ENCODE measurements at regions not wholly inside any gene's neighbourhood (a gene's known extent, or its start where the extent isn't known, plus 50 kb on each side); places are given as distances from the start of the nearest gene placed in this dataset.

DNA sequence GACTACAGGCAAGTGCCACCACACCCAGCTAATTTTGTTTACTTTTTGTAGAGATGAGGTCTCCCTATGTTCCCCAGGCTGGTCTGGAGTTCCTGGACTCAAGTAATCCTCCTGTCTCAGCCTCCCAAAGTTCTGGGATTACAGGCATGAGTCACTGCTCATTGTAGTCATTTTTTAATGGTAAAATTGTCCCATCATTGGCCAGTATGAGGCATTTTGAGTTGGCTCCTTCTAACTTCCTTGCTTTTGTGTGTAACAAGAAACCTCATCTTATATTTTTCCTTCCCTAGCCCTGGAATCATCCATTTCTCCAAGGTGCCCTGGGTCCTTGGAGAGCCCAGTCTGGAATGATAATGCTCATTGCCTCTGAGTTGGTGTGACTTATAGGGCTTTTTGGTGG, 148.5 kb downstream of the INHBB start:
- Histone ChIP-seq H3K18ac (ENCODE audit: extremely low read depth, low read length) (no peak overlapping the region), H2BK20ac (ENCODE audit: low read length) (no peak overlapping the region), H2BK120ac (replicated peaks; ENCODE audit: low read depth, low read length) (no peak overlapping the region), H3K9ac (replicated peaks in 1 of 4; ENCODE audit: extremely low read depth in 1 of 4, low read depth in 3 of 4, low read length in 3 of 4) (no peak overlapping the region), H2BK5ac (ENCODE audit: low read depth, low read length) (no peak overlapping the region), H3K56ac (replicated peaks; ENCODE audit: insufficient read length, low read depth, low read length) (no peak overlapping the region), H3K79me1 (ENCODE audit: low read depth, low read length) (no peaks in the 10 kb centered on the region), H3K23me2 (ENCODE audit: low read depth, low read length) (no peaks in the 10 kb centered on the region), H2AK5ac (ENCODE audit: low read depth, low read length) (no peak overlapping the region), H4K5ac (ENCODE audit: insufficient read length, low read depth, low read length) (no peak overlapping the region), H3K4ac (replicated peaks; ENCODE audit: insufficient read length, low read depth, low read length) (no peak overlapping the region), H3K14ac (ENCODE audit: insufficient read length) (no peak overlapping the region), H4K8ac (ENCODE audit: extremely low read depth, insufficient read depth, low read length) (no peak overlapping the region), H3K9me3 (ENCODE audit: insufficient read depth in 2 of 2, low read depth in 1 of 2, low read length in 1 of 2) (no peaks in the 10 kb centered on the region), H3K4me2 (ENCODE audit: insufficient read depth in 1 of 2, low read depth in 2 of 2, low read length in 2 of 2) (no peak overlapping the region), H3K23ac (ENCODE audit: insufficient read length) (no peak overlapping the region), H2BK15ac (ENCODE audit: low read length) (no peak overlapping the region), H4K91ac (replicated peaks; ENCODE audit: insufficient read length, low read length) (no peak overlapping the region), H3K27ac (ENCODE audit: low read depth, low read length) (no peak overlapping the region), H3K79me2 (ENCODE audit: control insufficient read depth in 1 of 2, insufficient read depth in 2 of 2, low read length in 2 of 2) (no peaks in the 10 kb centered on the region), H3K4me1 (replicated peaks in 1 of 4; ENCODE audit: control insufficient read depth in 3 of 4, insufficient read depth in 4 of 4, low read length in 3 of 4) (peaks cover 0 to under 1% (median 0%) of the 10 kb centered on the region in 4 experiments; a peak in 1 of 7 replicates), H3K4me3 (ENCODE audit: extremely low read depth in 1 of 4, insufficient read depth in 2 of 4, low read depth in 3 of 4, low read length in 4 of 4) (no peak overlapping the region), H3K27me3 (replicated peaks in 1 of 4; ENCODE audit: control insufficient read depth in 3 of 4, extremely low read depth in 1 of 4, insufficient read depth in 3 of 4, low read length in 3 of 4) (peaks cover 0 to 11% (median 6%) of the 10 kb centered on the region in 4 experiments; a peak in 6 of 7 replicates), H2AFZ (ENCODE audit: low read length) (no peak overlapping the region), H2BK12ac (ENCODE audit: low read depth, low read length) (no peak overlapping the region), H4K20me1 (replicated peaks in 1 of 2; ENCODE audit: control insufficient read depth in 1 of 2, insufficient read depth in 2 of 2, low read length in 2 of 2) (no peaks in the 10 kb centered on the region), H3K36me3 (ENCODE audit: control insufficient read depth in 2 of 4, insufficient read depth in 4 of 4, low read length in 3 of 4) (no peaks in the 10 kb centered on the region)
- CTCF ChIA-PET (ENCODE audit: partially characterized antibody): interaction anchor here (0.7 to 1.9 kb wide), 4 partner anchors 11 to 185 kb away, joined by 3 to 6 read pairs (median 4); no protein-coding TSS in a partner anchor
- POLR2A ChIA-PET (ENCODE audit: partially characterized antibody): no interaction called here
- FAIRE-seq (no peak), DNase-seq (ENCODE audit: low read depth in 1 of 2, low spot score in 2 of 2) (no peak)
- TF ChIP-seq, protein P1, sequence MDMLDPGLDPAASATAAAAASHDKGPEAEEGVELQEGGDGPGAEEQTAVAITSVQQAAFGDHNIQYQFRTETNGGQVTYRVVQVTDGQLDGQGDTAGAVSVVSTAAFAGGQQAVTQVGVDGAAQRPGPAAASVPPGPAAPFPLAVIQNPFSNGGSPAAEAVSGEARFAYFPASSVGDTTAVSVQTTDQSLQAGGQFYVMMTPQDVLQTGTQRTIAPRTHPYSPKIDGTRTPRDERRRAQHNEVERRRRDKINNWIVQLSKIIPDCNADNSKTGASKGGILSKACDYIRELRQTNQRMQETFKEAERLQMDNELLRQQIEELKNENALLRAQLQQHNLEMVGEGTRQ (IDR thresholded peaks at IDR 0.05; ENCODE audit: low read length): no peak
- TF ChIP-seq PHF8 (conservative IDR thresholded peaks at IDR 0.05; ENCODE audit: low read depth, low read length): no peak
- no peak for TF ChIP-seq NANOG (IDR thresholded peaks at IDR 0.05; ENCODE audit: insufficient read depth, low read depth, low read length, poor library complexity, severe bottlenecking)
- TF ChIP-seq RBBP5 (IDR thresholded peaks at IDR 0.05; ENCODE audit: borderline replicate concordance, low read depth, low read length): no peak
- no peak for TF ChIP-seq GTF2F1 (IDR thresholded peaks at IDR 0.05; ENCODE audit: borderline replicate concordance, low read depth, low read length)
- no peak for TF ChIP-seq POLR2AphosphoS5 (IDR thresholded peaks at IDR 0.05; ENCODE audit: low read depth, low read length)
- TF ChIP-seq SAP30 (IDR thresholded peaks at IDR 0.05; ENCODE audit: insufficient read depth, insufficient replicate concordance, low read length): no peak
- no peak for TF ChIP-seq EZH2 (IDR thresholded peaks at IDR 0.05; ENCODE audit: low read depth, low read length, severe bottlenecking)
- no peak for TF ChIP-seq EGR1 (IDR thresholded peaks at IDR 0.05; ENCODE audit: borderline replicate concordance, low read depth, low read length)
- TF ChIP-seq, protein P2, sequence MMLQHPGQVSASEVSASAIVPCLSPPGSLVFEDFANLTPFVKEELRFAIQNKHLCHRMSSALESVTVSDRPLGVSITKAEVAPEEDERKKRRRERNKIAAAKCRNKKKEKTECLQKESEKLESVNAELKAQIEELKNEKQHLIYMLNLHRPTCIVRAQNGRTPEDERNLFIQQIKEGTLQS (IDR thresholded peaks at IDR 0.05; ENCODE audit: insufficient read depth, low read depth, low read length): no peak
- no peak for TF ChIP-seq NRF1 (IDR thresholded peaks at IDR 0.05; ENCODE audit: low read depth, low read length)
- no peak for TF ChIP-seq SUZ12 (IDR thresholded peaks at IDR 0.05; ENCODE audit: low read length)
